Ascending aorta (tissue), 2 donors: ENCODE measurements at regions not wholly inside any gene's neighbourhood (a gene's known extent, or its start where the extent isn't known, plus 50 kb on each side); places are given as distances from the start of the nearest gene placed in this dataset.

Experiments
- DNase-seq, 2 donors: peaks; one replicate each; pipeline ENCODE4 v3.0.0-alpha.2; 2019; ENCODE audit warnings: low spot score in 2 of 2
- H3K27ac ChIP-seq, 2 donors: fragments of 200-600 bp; sonication (generic); one replicate each; pipeline ENCODE4 v1.5.1; 2016 to 2017; ENCODE audit warnings: mild to moderate bottlenecking in 1 of 2
- H3K27me3 ChIP-seq: fragments of 200-600 bp; sonication (generic); one replicate; pipeline ENCODE4 v1.5.1; 2017
- H3K36me3 ChIP-seq, 2 donors: fragments of 200-600 bp; sonication (generic); one replicate each; pipeline ENCODE4 v1.5.1; 2016
- H3K4me1 ChIP-seq, 2 donors: fragments of 200-600 bp; sonication (generic); one replicate each; pipeline ENCODE4 v1.5.1; 2016 to 2017; ENCODE audit warnings: mild to moderate bottlenecking in 1 of 2
- H3K4me3 ChIP-seq, 2 donors: fragments of 200-600 bp; sonication (generic); one replicate each; pipeline ENCODE4 v1.5.1; 2016 to 2017; ENCODE audit warnings: mild to moderate bottlenecking in 1 of 2
- H3K9me3 ChIP-seq, 2 donors: fragments of 200-600 bp; sonication (generic); one replicate each; pipeline ENCODE4 v1.5.1; 2016
- intact Hi-C: fragments of 100-400 bp; cut with DNase I; formaldehyde crosslinking; loops from one replicate; pipeline ENCODE4 v1.15.1; 2023
- TF ChIP-seq, protein P1 (sequence below), 3 experiments: fragments of 200-600 bp in 2 of 3; fragments of 450-650 bp in 1 of 3; sonication (generic) in 2 of 3; IDR thresholded peaks; one replicate each; pipeline ENCODE4 v1.5.1; 2016 to 2019; ENCODE audit warnings: antibody characterized with exemption in 3 of 3, mild to moderate bottlenecking in 1 of 3, moderate library complexity in 1 of 3

DNA sequence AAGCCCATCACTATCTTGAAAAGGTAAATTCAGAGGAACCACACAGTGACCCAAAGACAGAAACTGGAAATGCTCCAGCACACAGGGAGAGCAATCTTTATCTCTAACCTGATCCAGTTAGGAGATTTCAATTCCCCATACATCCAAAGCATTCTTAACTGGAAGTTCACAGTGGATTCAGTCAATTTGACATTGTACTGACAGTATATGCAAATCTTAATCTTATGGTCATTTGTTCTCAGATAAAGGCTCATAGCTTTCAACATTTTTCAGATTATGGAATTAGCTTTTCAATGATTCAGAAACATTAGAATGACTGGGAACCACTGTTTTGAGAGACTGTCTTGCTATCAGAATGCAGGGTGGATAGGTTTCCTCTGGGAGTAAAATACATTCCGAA lies 1455.6 kb downstream of the OLFM4 start:
- H3K4me1 ChIP-seq: no peaks in the 10 kb centered on the region
- no peaks in the 10 kb centered on the region for H3K36me3 ChIP-seq
- no peak for DNase-seq
- no peak overlapping the region for H3K27ac ChIP-seq
- no peak overlapping the region for H3K4me3 ChIP-seq
- no peaks in the 10 kb centered on the region for H3K9me3 ChIP-seq
- intact Hi-C loops: no loop called here
- TF ChIP-seq, protein P1, sequence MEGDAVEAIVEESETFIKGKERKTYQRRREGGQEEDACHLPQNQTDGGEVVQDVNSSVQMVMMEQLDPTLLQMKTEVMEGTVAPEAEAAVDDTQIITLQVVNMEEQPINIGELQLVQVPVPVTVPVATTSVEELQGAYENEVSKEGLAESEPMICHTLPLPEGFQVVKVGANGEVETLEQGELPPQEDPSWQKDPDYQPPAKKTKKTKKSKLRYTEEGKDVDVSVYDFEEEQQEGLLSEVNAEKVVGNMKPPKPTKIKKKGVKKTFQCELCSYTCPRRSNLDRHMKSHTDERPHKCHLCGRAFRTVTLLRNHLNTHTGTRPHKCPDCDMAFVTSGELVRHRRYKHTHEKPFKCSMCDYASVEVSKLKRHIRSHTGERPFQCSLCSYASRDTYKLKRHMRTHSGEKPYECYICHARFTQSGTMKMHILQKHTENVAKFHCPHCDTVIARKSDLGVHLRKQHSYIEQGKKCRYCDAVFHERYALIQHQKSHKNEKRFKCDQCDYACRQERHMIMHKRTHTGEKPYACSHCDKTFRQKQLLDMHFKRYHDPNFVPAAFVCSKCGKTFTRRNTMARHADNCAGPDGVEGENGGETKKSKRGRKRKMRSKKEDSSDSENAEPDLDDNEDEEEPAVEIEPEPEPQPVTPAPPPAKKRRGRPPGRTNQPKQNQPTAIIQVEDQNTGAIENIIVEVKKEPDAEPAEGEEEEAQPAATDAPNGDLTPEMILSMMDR (IDR thresholded peaks at IDR 0.05): no peak
- no peaks in the 10 kb centered on the region for H3K27me3 ChIP-seq

DNA sequence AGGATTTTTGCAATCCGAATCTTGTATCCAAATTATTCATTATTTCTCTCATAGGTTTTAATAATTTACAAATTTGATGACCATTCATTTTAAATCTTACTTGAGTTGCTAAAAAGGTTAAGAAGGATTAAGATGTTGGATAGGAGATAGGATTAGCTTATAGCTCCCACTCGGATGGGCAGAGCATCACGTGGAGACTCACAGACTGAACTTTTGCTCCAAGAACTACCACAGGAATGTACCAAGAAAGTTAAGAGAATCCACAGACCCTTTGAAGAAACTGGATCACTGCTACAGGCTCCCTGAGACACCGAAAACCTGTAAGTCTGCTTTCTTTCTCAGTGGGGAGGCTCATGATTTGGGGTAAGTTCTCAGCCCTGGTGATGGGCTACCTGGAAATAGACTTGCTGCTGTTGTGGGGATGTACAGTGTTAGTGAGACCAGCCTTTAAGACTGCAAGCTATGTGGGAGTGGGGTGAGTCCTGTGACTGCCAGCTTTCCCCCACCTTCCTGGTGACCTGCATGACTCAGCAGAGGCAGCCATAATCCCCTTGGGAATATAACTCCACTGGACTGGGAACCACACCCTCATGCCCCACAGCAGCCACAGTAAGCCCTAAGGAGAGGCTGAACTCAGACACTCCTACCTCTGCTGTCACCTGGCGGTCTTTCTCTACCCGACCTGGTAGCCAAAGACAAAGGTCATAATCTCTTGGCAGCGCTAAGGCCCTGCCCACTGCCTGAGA lies 1458.0 kb downstream of the OLFM4 start:
- H3K9me3 ChIP-seq: peaks cover 0 to 3% of the 10 kb centered on the region in 2 donors
- no peak overlapping the region for H3K4me3 ChIP-seq
- no peak overlapping the region for H3K27ac ChIP-seq
- no peaks in the 10 kb centered on the region for H3K4me1 ChIP-seq
- no peaks in the 10 kb centered on the region for H3K27me3 ChIP-seq
- no peak for DNase-seq
- TF ChIP-seq, protein P1 (IDR thresholded peaks at IDR 0.05): no peak
- intact Hi-C loops: no loop called here
- no peaks in the 10 kb centered on the region for H3K36me3 ChIP-seq

DNA sequence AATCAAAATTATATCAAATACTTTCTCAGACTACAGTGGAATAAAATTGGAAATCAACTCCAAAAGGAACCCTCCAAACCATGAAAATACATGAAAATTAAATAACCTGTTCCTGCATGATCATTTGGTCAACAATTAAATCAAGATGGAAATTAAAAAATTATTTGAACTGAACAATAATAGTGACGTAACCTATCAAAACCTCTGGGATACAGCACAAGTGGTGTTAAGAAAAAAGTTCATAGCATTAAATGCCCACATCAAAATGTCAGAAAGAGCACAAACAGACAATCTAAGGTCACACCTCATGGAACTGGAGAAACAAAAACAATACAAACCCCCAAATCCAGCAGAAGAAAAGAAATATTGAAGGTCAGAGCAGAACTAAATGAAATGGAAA lies 1460.7 kb downstream of the OLFM4 start:
- TF ChIP-seq, protein P1 (IDR thresholded peaks at IDR 0.05): no peak
- Histone ChIP-seq H3K27me3 (no peaks in the 10 kb centered on the region), H3K4me1 (no peaks in the 10 kb centered on the region), H3K9me3 (peaks cover 0 to 3% of the 10 kb centered on the region in 2 donors), H3K27ac (no peak overlapping the region), H3K36me3 (no peaks in the 10 kb centered on the region), H3K4me3 (no peak overlapping the region)
- intact Hi-C loops: no loop called here
- no peak for DNase-seq

DNA sequence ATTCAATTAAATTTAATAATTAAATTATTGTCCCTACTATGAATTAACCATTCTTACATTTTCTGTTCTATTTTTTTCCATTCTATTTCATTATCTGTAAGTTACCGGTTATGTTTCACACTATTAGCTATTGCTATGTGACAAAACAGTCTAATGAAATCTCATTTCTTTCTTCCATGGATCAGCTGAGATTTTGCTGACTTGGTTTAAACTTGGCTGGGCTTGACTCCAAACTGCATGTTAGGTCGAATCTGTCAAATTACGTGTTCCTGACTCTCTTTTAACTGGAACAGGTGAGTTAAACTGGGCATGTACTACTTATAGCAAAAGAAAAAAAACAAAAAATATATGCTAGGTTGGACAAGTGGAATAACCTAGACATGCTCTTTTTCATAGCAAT lies 1464.4 kb downstream of the OLFM4 start:
- Histone ChIP-seq H3K9me3 (peaks cover 0 to 3% of the 10 kb centered on the region in 2 donors), H3K4me1 (no peaks in the 10 kb centered on the region), H3K4me3 (no peak overlapping the region), H3K27ac (no peak overlapping the region), H3K36me3 (no peaks in the 10 kb centered on the region), H3K27me3 (no peaks in the 10 kb centered on the region)
- no peak for DNase-seq
- TF ChIP-seq, protein P1 (IDR thresholded peaks at IDR 0.05): no peak
- intact Hi-C loops: no loop called here

DNA sequence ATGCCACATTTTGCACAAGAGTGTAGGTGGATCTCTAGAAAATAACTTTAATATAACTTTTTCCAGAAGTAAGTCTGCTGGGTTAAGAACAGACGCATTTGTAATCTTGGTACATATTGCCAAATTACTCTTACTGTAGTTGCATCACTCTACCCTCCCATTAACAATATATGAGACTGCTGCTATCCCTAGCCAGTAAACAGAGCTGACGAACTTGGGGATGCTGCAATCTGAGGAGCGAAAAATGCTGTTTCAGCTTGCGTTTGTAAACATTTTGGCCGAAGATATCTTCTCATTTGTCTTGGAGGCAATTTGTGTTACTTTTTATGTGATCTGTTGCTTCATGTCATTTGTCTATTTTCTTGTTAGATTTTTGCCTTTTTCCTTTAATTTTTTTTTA lies 1482.8 kb downstream of the OLFM4 start:
- Histone ChIP-seq H3K36me3 (no peaks in the 10 kb centered on the region), H3K27me3 (no peaks in the 10 kb centered on the region), H3K27ac (no peak overlapping the region), H3K4me3 (no peak overlapping the region), H3K9me3 (no peaks in the 10 kb centered on the region), H3K4me1 (no peaks in the 10 kb centered on the region)
- TF ChIP-seq, protein P1 (IDR thresholded peaks at IDR 0.05): no peak
- DNase-seq: no peak
- intact Hi-C loops: no loop called here

DNA sequence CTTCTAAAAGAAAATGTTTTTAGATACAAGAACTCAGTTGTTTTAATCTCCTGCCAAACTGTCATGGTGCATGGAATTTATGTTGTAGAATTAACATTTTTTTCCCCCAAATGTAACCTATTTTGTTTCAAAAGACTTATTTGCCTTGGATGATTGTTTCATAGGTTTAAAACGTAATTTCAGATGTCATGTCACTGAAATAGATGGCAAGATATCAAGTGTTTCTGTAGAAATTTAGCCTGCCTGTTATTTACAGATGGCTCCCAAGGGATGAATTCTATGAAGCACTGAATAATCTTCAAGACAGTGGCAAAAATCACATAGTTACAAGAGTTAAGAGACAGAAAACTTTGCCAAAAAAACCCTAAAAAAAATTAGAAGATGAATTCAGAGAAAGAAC lies 1484.6 kb downstream of the OLFM4 start:
- TF ChIP-seq, protein P1 (IDR thresholded peaks at IDR 0.05): no peak
- Histone ChIP-seq H3K36me3 (no peaks in the 10 kb centered on the region), H3K9me3 (no peaks in the 10 kb centered on the region), H3K27me3 (no peaks in the 10 kb centered on the region), H3K4me1 (no peaks in the 10 kb centered on the region), H3K27ac (no peak overlapping the region), H3K4me3 (no peak overlapping the region)
- intact Hi-C loops: no loop called here
- DNase-seq: no peak
